H1 (cell line): ENCODE measurements at regions not wholly inside any gene's neighbourhood (a gene's known extent, or its start where the extent isn't known, plus 50 kb on each side); places are given as distances from the start of the nearest gene placed in this dataset.

Experiments
- CTCF ChIA-PET: fragments of 300-600 bp; sonication (Branson Sonifier 250); formaldehyde crosslinking; loops from one replicate; lab custom pipeline; 2021; ENCODE audit not compliant: partially characterized antibody; lab: Charles Lee
- POLR2A ChIA-PET: fragments of 300-600 bp; sonication (Branson Sonifier 250); formaldehyde crosslinking; loops from one replicate; lab custom pipeline; 2021; ENCODE audit warnings: inconsistent platforms; ENCODE audit not compliant: partially characterized antibody; lab: Charles Lee
- DNase-seq, 2 experiments: peaks; one replicate each; pipeline versions ENCODE4 v3.0.0 to v3.0.0-alpha.2; 2010 to 2022; ENCODE audit warnings: low spot score in 2 of 2, low read depth in 1 of 2, mixed read lengths in 1 of 2
- FAIRE-seq: peaks from 2 replicates; lab custom pipeline; 2011; peaks lifted over from hg19 to GRCh38; lab: Jason Lieb, UNC
- H2AFZ ChIP-seq: 2 replicates; pipeline ENCODE4 v1.8.1; 2012; ENCODE audit warnings: low read length, inconsistent platforms
- H2AK5ac ChIP-seq: 2 replicates; pipeline ENCODE4 v1.6.1; 2013; ENCODE audit warnings: low read depth, low read length
- H2BK120ac ChIP-seq: replicated peaks from 2 replicates; pipeline ENCODE3; 2013; ENCODE audit warnings: low read depth, low read length, inconsistent platforms
- H2BK12ac ChIP-seq: 2 replicates; pipeline ENCODE4 v1.6.1; 2013; ENCODE audit warnings: low read depth, low read length
- H2BK15ac ChIP-seq: 2 replicates; pipeline ENCODE4 v1.6.1; 2013; ENCODE audit warnings: low read length
- H2BK20ac ChIP-seq: 2 replicates; pipeline ENCODE4 v1.6.1; 2013; ENCODE audit warnings: low read length
- H2BK5ac ChIP-seq: 2 replicates; pipeline ENCODE4 v1.6.1; 2013; ENCODE audit warnings: low read depth, low read length
- H3K14ac ChIP-seq: 2 replicates; pipeline ENCODE4 v1.6.1; 2013; ENCODE audit warnings: inconsistent platforms; ENCODE audit not compliant: insufficient read length
- H3K18ac ChIP-seq: 2 replicates; pipeline ENCODE4 v1.6.1; 2013; ENCODE audit warnings: low read length; ENCODE audit errors: extremely low read depth
- H3K23ac ChIP-seq: 2 replicates; pipeline ENCODE4 v1.6.1; 2013; ENCODE audit warnings: inconsistent platforms; ENCODE audit not compliant: insufficient read length
- H3K23me2 ChIP-seq: 2 replicates; pipeline ENCODE4 v1.6.1; 2013; ENCODE audit warnings: low read depth, low read length
- H3K27ac ChIP-seq: 2 replicates; pipeline ENCODE4 v1.6.1; 2011; ENCODE audit warnings: low read depth, low read length, inconsistent platforms
- H3K27me3 ChIP-seq, 4 experiments: replicated peaks in 1 of 4; 1 replicate in 1 of 4; 2 replicates in 3 of 4; pipeline versions ENCODE4 v1.6.1 to v1.8.1; 2011 to 2013; ENCODE audit warnings: low read length in 3 of 4, mild to moderate bottlenecking in 3 of 4, inconsistent platforms in 2 of 4, mixed read lengths in 2 of 4, moderate library complexity in 1 of 4; ENCODE audit not compliant: control insufficient read depth in 3 of 4, insufficient read depth in 3 of 4; ENCODE audit errors: extremely low read depth in 1 of 4
- H3K36me3 ChIP-seq, 4 experiments: 2 replicates each; pipeline versions ENCODE4 v1.6.1 to v1.8.1; 2011 to 2013; ENCODE audit warnings: mild to moderate bottlenecking in 4 of 4, low read length in 3 of 4, moderate library complexity in 2 of 4, control low read depth in 1 of 4, inconsistent platforms in 1 of 4; ENCODE audit not compliant: insufficient read depth in 4 of 4, control insufficient read depth in 2 of 4
- H3K4ac ChIP-seq: replicated peaks from 2 replicates; pipeline ENCODE3; 2013; ENCODE audit warnings: low read length, low read depth, mixed read lengths, inconsistent platforms; ENCODE audit not compliant: insufficient read length
- H3K4me1 ChIP-seq, 4 experiments: replicated peaks in 1 of 4; 1 replicate in 1 of 4; 2 replicates in 3 of 4; pipeline versions ENCODE4 v1.6.1 to v1.8.1; 2011 to 2013; ENCODE audit warnings: low read length in 3 of 4, inconsistent platforms in 2 of 4, mixed read lengths in 1 of 4; ENCODE audit not compliant: insufficient read depth in 4 of 4, control insufficient read depth in 3 of 4
- H3K4me2 ChIP-seq, 2 experiments: 2 replicates each; pipeline versions ENCODE4 v1.6.1 to v1.8.1; 2011 to 2013; ENCODE audit warnings: low read depth in 2 of 2, low read length in 2 of 2, control low read depth in 1 of 2, inconsistent platforms in 1 of 2, mild to moderate bottlenecking in 1 of 2; ENCODE audit not compliant: insufficient read depth in 1 of 2
- H3K4me3 ChIP-seq, 4 experiments: fragments of 200-600, 300-600 bp in 1 of 4; sonication (generic), shearing (Covaris generic), sonication (Bioruptor Twin) in 1 of 4; 2 replicates each; pipeline versions ENCODE4 v1.5.1 to v1.8.1; 2011 to 2016; ENCODE audit warnings: low read length in 4 of 4, low read depth in 3 of 4, control low read depth in 2 of 4, inconsistent platforms in 2 of 4, mild to moderate bottlenecking in 2 of 4, mixed read lengths in 1 of 4, moderate library complexity in 1 of 4; ENCODE audit not compliant: insufficient read depth in 2 of 4; ENCODE audit errors: extremely low read depth in 1 of 4
- H3K56ac ChIP-seq: replicated peaks from 2 replicates; pipeline ENCODE3; 2013; ENCODE audit warnings: low read depth, mild to moderate bottlenecking, mixed read lengths, low read length, inconsistent platforms; ENCODE audit not compliant: insufficient read length
- H3K79me1 ChIP-seq: 2 replicates; pipeline ENCODE4 v1.6.1; 2013; ENCODE audit warnings: low read depth, low read length, control low read depth
- H3K79me2 ChIP-seq, 2 experiments: 2 replicates each; pipeline versions ENCODE4 v1.6.1 to v1.8.1; 2012 to 2013; ENCODE audit warnings: low read length in 2 of 2, mild to moderate bottlenecking in 2 of 2, inconsistent platforms in 1 of 2; ENCODE audit not compliant: insufficient read depth in 2 of 2, control insufficient read depth in 1 of 2
- H3K9ac ChIP-seq, 4 experiments: replicated peaks in 1 of 4; 1 replicate in 1 of 4; 2 replicates in 3 of 4; pipeline versions ENCODE4 v1.6.1 to v1.8.1; 2011 to 2013; ENCODE audit warnings: low read depth in 3 of 4, low read length in 3 of 4, control low read depth in 2 of 4, mild to moderate bottlenecking in 2 of 4, moderate library complexity in 2 of 4, inconsistent platforms in 1 of 4; ENCODE audit errors: extremely low read depth in 1 of 4
- H3K9me3 ChIP-seq, 2 experiments: 2 replicates each; pipeline versions ENCODE4 v1.6.1 to v1.8.1; 2012 to 2013; ENCODE audit warnings: mild to moderate bottlenecking in 2 of 2, moderate library complexity in 2 of 2, control low read depth in 1 of 2, inconsistent platforms in 1 of 2, low read depth in 1 of 2, low read length in 1 of 2, mixed read lengths in 1 of 2; ENCODE audit not compliant: insufficient read depth in 2 of 2
- H4K20me1 ChIP-seq, 2 experiments: replicated peaks in 1 of 2; 2 replicates each; pipeline versions ENCODE3 to v1.8.1; 2011 to 2013; ENCODE audit warnings: inconsistent platforms in 2 of 2, low read length in 2 of 2, mild to moderate bottlenecking in 1 of 2; ENCODE audit not compliant: insufficient read depth in 2 of 2, control insufficient read depth in 1 of 2
- H4K5ac ChIP-seq: 2 replicates; pipeline ENCODE4 v1.6.1; 2013; ENCODE audit warnings: low read length, low read depth, mixed read lengths, inconsistent platforms; ENCODE audit not compliant: insufficient read length
- H4K8ac ChIP-seq: 2 replicates; pipeline ENCODE4 v1.8.0; 2013; ENCODE audit warnings: mild to moderate bottlenecking, moderate library complexity, low read length, inconsistent platforms; ENCODE audit not compliant: insufficient read depth; ENCODE audit errors: extremely low read depth
- H4K91ac ChIP-seq: replicated peaks from 2 replicates; pipeline ENCODE3; 2013; ENCODE audit warnings: low read length, mixed read lengths, inconsistent platforms; ENCODE audit not compliant: insufficient read length
- EZH2 ChIP-seq: fragments of 200-600 bp; sonication (generic); IDR thresholded peaks from 2 replicates; pipeline ENCODE4 v1.7.1; 2012; ENCODE audit warnings: low read depth, mild to moderate bottlenecking, moderate library complexity, low read length, inconsistent platforms; ENCODE audit not compliant: severe bottlenecking
- SP1 ChIP-seq: IDR thresholded peaks from 2 replicates; pipeline ENCODE4 v1.6.1; 2011; ENCODE audit warnings: low read depth, low read length
- WGBS, 2 experiments: shearing (Covaris generic) in 1 of 2; methylation state at CpG; one replicate each; pipeline versions ENCODE4 v1.1.6 to v1.1.7; 2013 to 2015; ENCODE audit warnings: low lambda C conversion rate in 2 of 2, mixed read lengths in 2 of 2, inconsistent platforms in 1 of 2, low coverage in 1 of 2, missing lambda C conversion rate in 1 of 2; ENCODE audit not compliant: insufficient replicate concordance in 2 of 2, insufficient coverage in 1 of 2, insufficient read length in 1 of 2; ENCODE audit errors: extremely low coverage in 1 of 2, missing lambda C conversion rate in 1 of 2; 5-methylcytosine and 5-hydroxymethylcytosine counted together

DNA sequence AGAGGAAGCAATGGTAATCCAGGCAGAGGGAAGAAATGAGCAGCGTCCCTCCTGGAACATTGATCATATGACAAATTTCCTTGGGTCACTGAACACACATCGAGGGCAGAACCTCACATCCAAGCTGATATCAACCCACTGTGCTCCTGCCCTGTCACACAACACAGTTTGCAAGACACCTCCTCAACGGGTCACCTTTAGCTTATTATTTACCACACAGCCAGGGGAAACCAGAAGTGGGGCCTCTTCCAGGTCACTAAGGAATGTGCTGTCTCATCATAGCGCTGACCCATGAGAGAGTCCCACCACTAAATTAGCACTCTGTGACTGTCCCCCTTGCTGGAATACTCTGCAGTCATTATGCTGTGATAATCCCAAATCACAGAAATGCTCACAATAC lies 69.7 kb upstream of the PPP1R3C start:
- no peak overlapping the region for H3K4me3 ChIP-seq
- WGBS, 2 experiments: 92% methylated on average over 4 of the region's 4 CpGs; no CpG with 5 or more reads in 1 of the 2 experiments
- CTCF ChIA-PET: interaction anchor here (1.0 to 1.7 kb wide), 3 partner anchors 9 to 67 kb away, joined by 3 to 6 read pairs (median 4); no protein-coding TSS in a partner anchor
- H3K14ac ChIP-seq: no peak overlapping the region
- H2BK120ac ChIP-seq: no peak overlapping the region
- no peak for FAIRE-seq
- H3K9ac ChIP-seq: no peak overlapping the region
- no peak overlapping the region for H2BK5ac ChIP-seq
- H3K27me3 ChIP-seq: no peaks in the 10 kb centered on the region
- no peak overlapping the region for H3K4me2 ChIP-seq
- H3K23me2 ChIP-seq: no peaks in the 10 kb centered on the region
- no peak for DNase-seq
- no peaks in the 10 kb centered on the region for H3K36me3 ChIP-seq
- no peaks in the 10 kb centered on the region for H3K79me2 ChIP-seq
- no peak overlapping the region for H3K23ac ChIP-seq
- no peaks in the 10 kb centered on the region for H3K4me1 ChIP-seq
- no peak overlapping the region for H3K4ac ChIP-seq
- H2BK15ac ChIP-seq: no peak overlapping the region
- H4K8ac ChIP-seq: no peak overlapping the region
- no peaks in the 10 kb centered on the region for H4K20me1 ChIP-seq
- H3K27ac ChIP-seq: no peak overlapping the region
- H3K18ac ChIP-seq: no peak overlapping the region
- H3K79me1 ChIP-seq: no peaks in the 10 kb centered on the region
- H2BK20ac ChIP-seq: no peak overlapping the region
- H3K9me3 ChIP-seq: no peaks in the 10 kb centered on the region
- no peak overlapping the region for H4K5ac ChIP-seq
- H2AK5ac ChIP-seq: no peak overlapping the region
- no peak overlapping the region for H2BK12ac ChIP-seq
- no peak overlapping the region for H4K91ac ChIP-seq
- no peak overlapping the region for H2AFZ ChIP-seq
- no peak overlapping the region for H3K56ac ChIP-seq
- no peak for TF ChIP-seq EZH2
- TF ChIP-seq SP1: no peak
- POLR2A ChIA-PET: no interaction called here
